ENCODE measurements at regions not wholly inside any gene's neighbourhood (a gene's known extent, or its start where the extent isn't known, plus 50 kb on each side); places are given as distances from the start of the nearest gene placed in this dataset.

- TF ChIP-seq CTCF (tag by site-specific recombination; IDR thresholded peaks at IDR 0.05) (no peak), TCF7L2 (IDR thresholded peaks at IDR 0.05; ENCODE audit: borderline replicate concordance, low read depth, low read length) (no peak), PRDM2 (tag by site-specific recombination; IDR thresholded peaks at IDR 0.05; ENCODE audit: borderline replicate concordance) (no peak), ZNF837 (tag by site-specific recombination; IDR thresholded peaks at IDR 0.05) (no peak), ATF2 (tag by site-specific recombination; IDR thresholded peaks at IDR 0.05; ENCODE audit: low read depth) (no peak), ZNF223 (tag by site-specific recombination; IDR thresholded peaks at IDR 0.05) (no peak), OVOL3 (tag by site-specific recombination; IDR thresholded peaks at IDR 0.05) (no peak), ZNF114 (tag by site-specific recombination; IDR thresholded peaks at IDR 0.05) (no peak), KLF1 (tag by site-specific recombination; IDR thresholded peaks at IDR 0.05) (no peak)
These were observed 110.5 kb downstream of the TSN start for GRCh38 chr2:121865914-121866313.
